ENCODE measurements at regions not wholly inside any gene's neighbourhood (a gene's known extent, or its start where the extent isn't known, plus 50 kb on each side); places are given as distances from the start of the nearest gene placed in this dataset.

GRCh38 chr9:36504156-36504555 is 68.5 kb upstream of the MELK start:
- TF ChIP-seq CTCF (IDR thresholded peaks at IDR 0.05) (no peak), ZFX (IDR thresholded peaks at IDR 0.05; ENCODE audit: borderline replicate concordance) (no peak)

Data from 22Rv1 (cell line).